K562 (cell line): ENCODE measurements at regions not wholly inside any gene's neighbourhood (a gene's known extent, or its start where the extent isn't known, plus 50 kb on each side); places are given as distances from the start of the nearest gene placed in this dataset.

Experiments used
- ATAC-seq: fragments of 200-7000 bp; cut with Tn5 transposase; 3 replicates; pipeline ENCODE4 v1.9.1; 2020; ENCODE audit warnings: moderate library complexity
- BruUV-seq: library from RNA; stranded (reverse); fragments of 400-500 nt; replicated peaks from 2 replicates; lab custom pipeline; 2021; lab: Mats Ljungman, UMichigan
- CTCF ChIA-PET: fragments of 300-600 bp; formaldehyde crosslinking; extraction: SDS; loops from one replicate; lab custom pipeline; 2021; ENCODE audit warnings: low intra/inter-chr PET ratio; lab: Yijun Ruan, JAX
- POLR2A ChIA-PET: fragments of 300-600, 350-650 bp; sonication (Branson Sonifier 250); formaldehyde crosslinking; extraction: SDS; loops from one replicate; lab custom pipeline; 2021; ENCODE audit warnings: antibody characterized with exemption, inconsistent platforms; lab: Yijun Ruan, JAX
- DNase-seq, 4 experiments: peaks; one replicate each; pipeline versions ENCODE4 v3.0.0 to v3.0.0-alpha.2; 2011 to 2018; ENCODE audit warnings: low spot score in 3 of 4, mixed read lengths in 3 of 4; ENCODE audit errors: extremely low read depth in 1 of 4
- FAIRE-seq: peaks from 2 replicates; lab custom pipeline; 2011; peaks lifted over from hg19 to GRCh38; lab: Jason Lieb, UNC
- H2AFZ ChIP-seq: 2 replicates; pipeline ENCODE4 v1.6.0; 2011; ENCODE audit warnings: low read depth, low read length, control low read depth, inconsistent platforms
- H3K27ac ChIP-seq: fragments of 200-600 bp; 3 replicates; pipeline ENCODE4 v1.8.0; 2011; ENCODE audit warnings: low read depth, mild to moderate bottlenecking, control low read depth, inconsistent platforms, low read length, moderate library complexity, mixed read lengths; ENCODE audit errors: extremely low read depth
- H3K27me3 ChIP-seq, 2 experiments: fragments of 300-600 bp in 1 of 2; 2 replicates in 1 of 2; 3 replicates in 1 of 2; pipeline versions ENCODE4 v1.6.0 to v1.8.0; 2011; ENCODE audit warnings: inconsistent platforms in 2 of 2, low read length in 2 of 2, mild to moderate bottlenecking in 1 of 2, mixed read lengths in 1 of 2, moderate library complexity in 1 of 2; ENCODE audit not compliant: control insufficient read depth in 2 of 2, insufficient read depth in 2 of 2
- H3K36me3 ChIP-seq: fragments of 300-600 bp; 3 replicates; pipeline ENCODE4 v1.8.0; 2011; ENCODE audit warnings: mild to moderate bottlenecking, low read length, inconsistent platforms; ENCODE audit not compliant: control insufficient read depth, insufficient read depth
- H3K4me1 ChIP-seq, 2 experiments: fragments of 200-600 bp in 1 of 2; replicated peaks in 1 of 2; 2 replicates in 1 of 2; 3 replicates in 1 of 2; pipeline versions ENCODE4 v1.5.1 to v1.8.0; 2011; ENCODE audit warnings: inconsistent platforms in 2 of 2, low read length in 2 of 2, mild to moderate bottlenecking in 1 of 2, mixed read lengths in 1 of 2, moderate library complexity in 1 of 2; ENCODE audit not compliant: control insufficient read depth in 2 of 2, insufficient read depth in 2 of 2
- H3K4me2 ChIP-seq: 2 replicates; pipeline ENCODE4 v1.6.1; 2011; ENCODE audit warnings: low read length, control low read depth, inconsistent platforms, mixed read lengths; ENCODE audit not compliant: insufficient read depth
- H3K4me3 ChIP-seq: fragments of 200-600 bp; sonication (generic), shearing (Covaris generic); 2 replicates; pipeline ENCODE4 v1.5.1; 2016; ENCODE audit warnings: control low read depth, inconsistent platforms
- H3K79me2 ChIP-seq: fragments of 200-600 bp; 3 replicates; pipeline ENCODE4 v1.8.0; 2011; ENCODE audit warnings: low read length, inconsistent platforms; ENCODE audit not compliant: control insufficient read depth, insufficient read depth
- H3K9ac ChIP-seq, 2 experiments: 2 replicates each; pipeline versions ENCODE4 v1.6.0 to v1.6.1; 2011; ENCODE audit warnings: low read depth in 2 of 2, low read length in 2 of 2, control low read depth in 1 of 2, inconsistent platforms in 1 of 2, mild to moderate bottlenecking in 1 of 2, mixed read lengths in 1 of 2; ENCODE audit not compliant: insufficient read depth in 1 of 2
- H3K9me1 ChIP-seq: one replicate; pipeline ENCODE4 v1.6.0; 2011; ENCODE audit warnings: inconsistent platforms, mild to moderate bottlenecking, low read length, moderate library complexity; ENCODE audit not compliant: control insufficient read depth, insufficient read depth
- H3K9me3 ChIP-seq: replicated peaks from 2 replicates; pipeline ENCODE4 v1.5.1; 2011; ENCODE audit warnings: low read depth, low read length, inconsistent platforms; ENCODE audit not compliant: control insufficient read depth, insufficient read depth
- H4K20me1 ChIP-seq: replicated peaks from 2 replicates; pipeline ENCODE4 v1.6.1; 2011; ENCODE audit warnings: low read length, inconsistent platforms, mixed read lengths; ENCODE audit not compliant: control insufficient read depth, insufficient read depth
- EWSR1 ChIP-seq: fragments of 450-650 bp; IDR thresholded peaks from 2 replicates; pipeline ENCODE4 v1.6.1; 2018; ENCODE audit warnings: borderline replicate concordance, mild to moderate bottlenecking, low read depth, moderate library complexity; ENCODE audit not compliant: partially characterized antibody
- FOXK1 ChIP-seq: sonication (generic); formaldehyde crosslinking; IDR thresholded peaks from 2 replicates; pipeline ENCODE4 v1.8.0; 2022; ENCODE audit warnings: missing genetic modification reagents, mild to moderate bottlenecking, borderline replicate concordance
- KAT7 ChIP-seq: sonication (generic); formaldehyde crosslinking; IDR thresholded peaks from 2 replicates; pipeline ENCODE4 v1.8.0; 2022; ENCODE audit warnings: missing genetic modification reagents, mild to moderate bottlenecking, borderline replicate concordance
- MAFG ChIP-seq: fragments of 450-650 bp; conservative IDR thresholded peaks from 2 replicates; pipeline ENCODE4 v1.6.1; 2016; ENCODE audit warnings: missing genetic modification characterization, missing compliant biosample characterization
- MED1 ChIP-seq: sonication (generic); formaldehyde crosslinking; IDR thresholded peaks from 2 replicates; pipeline ENCODE4 v1.8.1; 2023; ENCODE audit warnings: missing genetic modification reagents, borderline replicate concordance
- NONO ChIP-seq, 2 experiments: fragments of 200-400 bp in 1 of 2; fragments of 450-650 bp in 1 of 2; formaldehyde crosslinking in 1 of 2; IDR thresholded peaks; 2 replicates each; pipeline ENCODE4 v1.6.1; 2017; ENCODE audit warnings: low read depth in 2 of 2, mild to moderate bottlenecking in 2 of 2, moderate library complexity in 2 of 2, low read length in 1 of 2
- RBM39 ChIP-seq: fragments of 200-400 bp; formaldehyde crosslinking; optimal IDR thresholded peaks from 2 replicates; pipeline ENCODE3; 2018; ENCODE audit warnings: low read depth, low read length
- XRCC3 ChIP-seq: fragments of 450-650 bp; IDR thresholded peaks from 2 replicates; pipeline ENCODE4 v1.6.1; 2017; ENCODE audit warnings: mild to moderate bottlenecking, moderate library complexity
- ZC3H8 ChIP-seq: fragments of 450-650 bp; IDR thresholded peaks from 2 replicates; pipeline ENCODE4 v1.6.1; 2017
- ZFP36 ChIP-seq: fragments of 150-350 bp; IDR thresholded peaks from 2 replicates; pipeline ENCODE4 v1.6.1; 2018; ENCODE audit warnings: low read length, low read depth; ENCODE audit not compliant: partially characterized antibody
- ZNF408 ChIP-seq: fragments of 250-450 bp; sonication (Bioruptor Pico); IDR thresholded peaks from 2 replicates; pipeline ENCODE4 v1.4.0; 2020; ENCODE audit warnings: low read depth, mild to moderate bottlenecking, moderate library complexity
- ZNF507 ChIP-seq: conservative IDR thresholded peaks from 2 replicates; pipeline ENCODE4 v1.6.1; 2017; ENCODE audit warnings: missing genetic modification characterization, missing compliant biosample characterization
- ZNF584 ChIP-seq: fragments of 200-800 bp; sonication (Bioruptor generic); IDR thresholded peaks from 2 replicates; pipeline ENCODE4 v1.6.1; 2016; ENCODE audit warnings: low read depth, mild to moderate bottlenecking, missing genetic modification characterization, missing compliant biosample characterization
- ZNF586 ChIP-seq: fragments of 450-650 bp; formaldehyde crosslinking; conservative IDR thresholded peaks from 2 replicates; pipeline ENCODE4 v1.4.0; 2020; ENCODE audit warnings: mild to moderate bottlenecking, moderate library complexity
- ZNF609 ChIP-seq: sonication (generic); formaldehyde crosslinking; IDR thresholded peaks from 2 replicates; pipeline ENCODE4 v1.8.1; 2023; ENCODE audit warnings: missing genetic modification reagents, mild to moderate bottlenecking, borderline replicate concordance
- ZNF764 ChIP-seq: fragments of 250-450 bp; sonication (Bioruptor Pico); IDR thresholded peaks from 2 replicates; pipeline ENCODE4 v1.4.0; 2020; ENCODE audit warnings: low read depth, mild to moderate bottlenecking, moderate library complexity
- WGBS: fragments of 100-300 bp; shearing (Covaris generic); methylation state at CpG from one replicate; pipeline ENCODE4 v1.1.6; 2016; ENCODE audit warnings: low coverage, mixed read lengths; ENCODE audit not compliant: insufficient coverage; ENCODE audit errors: missing lambda C conversion rate; 5-methylcytosine and 5-hydroxymethylcytosine counted together
- in situ Hi-C: fragments of 300-500 bp; cut with MboI; formaldehyde crosslinking; loops from 4 replicates; pipeline ENCODE4 v1.15.0; 2018; ENCODE audit warnings: inconsistent platforms, mixed read lengths
- intact Hi-C: fragments of 100-400 bp; cut with micrococcal nuclease; formaldehyde crosslinking; loops from 2 replicates; pipeline ENCODE4 v1.14.2; 2022
- TF ChIP-seq, protein P1 (sequence below): fragments of 250-450 bp; sonication (Bioruptor Pico); IDR thresholded peaks from 2 replicates; pipeline ENCODE4 v1.4.0; 2020; ENCODE audit warnings: mild to moderate bottlenecking
- TF ChIP-seq, protein P2 (sequence below): sonication (generic); IDR thresholded peaks from 2 replicates; pipeline ENCODE4 v1.6.1; 2016

DNA sequence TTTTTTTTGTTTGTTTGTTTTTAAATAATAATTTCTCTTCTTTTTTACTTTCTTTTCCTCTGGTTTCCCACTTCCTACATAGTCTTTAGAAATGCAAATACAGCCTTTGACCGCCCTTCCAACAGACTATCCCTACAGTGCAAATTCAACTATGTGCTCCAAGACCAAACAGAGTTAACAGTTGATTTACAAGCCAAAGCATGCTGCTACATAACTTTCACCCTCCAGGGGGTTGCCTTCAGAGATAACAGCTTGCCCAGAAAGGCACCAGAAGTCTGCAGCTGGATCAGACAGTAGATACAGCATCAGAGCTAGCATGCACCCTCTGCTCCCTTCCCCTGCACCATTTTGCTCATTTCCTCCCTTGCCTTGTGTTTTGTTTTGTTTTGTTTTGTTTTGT lies 539.0 kb downstream of the ZWINT start:
- no peak overlapping the region for H3K9ac ChIP-seq
- H3K4me2 ChIP-seq = no peak overlapping the region
- H3K4me1 ChIP-seq = no peaks in the 10 kb centered on the region
- no peak for DNase-seq
- no peak overlapping the region for H2AFZ ChIP-seq
- BruUV-seq = no TSS peak
- no peak for ATAC-seq
- in situ Hi-C loops (no loop called here), intact Hi-C loops (no loop called here)
- no peaks in the 10 kb centered on the region for H3K9me3 ChIP-seq
- no peaks in the 10 kb centered on the region for H3K9me1 ChIP-seq
- H3K27ac ChIP-seq = no peak overlapping the region
- no peaks in the 10 kb centered on the region for H3K27me3 ChIP-seq
- no peak overlapping the region for H3K4me3 ChIP-seq
- FAIRE-seq = no peak
- no peaks in the 10 kb centered on the region for H3K79me2 ChIP-seq
- POLR2A ChIA-PET = no interaction called here
- CTCF ChIA-PET = no interaction called here
- H3K36me3 ChIP-seq = no peaks in the 10 kb centered on the region
- H4K20me1 ChIP-seq = no peaks in the 10 kb centered on the region
- 8% methylated on average over 1 of the region's 1 CpG for WGBS
- TF ChIP-seq FOXK1 = no peak
- TF ChIP-seq MAFG = no peak
- TF ChIP-seq, protein P1, sequence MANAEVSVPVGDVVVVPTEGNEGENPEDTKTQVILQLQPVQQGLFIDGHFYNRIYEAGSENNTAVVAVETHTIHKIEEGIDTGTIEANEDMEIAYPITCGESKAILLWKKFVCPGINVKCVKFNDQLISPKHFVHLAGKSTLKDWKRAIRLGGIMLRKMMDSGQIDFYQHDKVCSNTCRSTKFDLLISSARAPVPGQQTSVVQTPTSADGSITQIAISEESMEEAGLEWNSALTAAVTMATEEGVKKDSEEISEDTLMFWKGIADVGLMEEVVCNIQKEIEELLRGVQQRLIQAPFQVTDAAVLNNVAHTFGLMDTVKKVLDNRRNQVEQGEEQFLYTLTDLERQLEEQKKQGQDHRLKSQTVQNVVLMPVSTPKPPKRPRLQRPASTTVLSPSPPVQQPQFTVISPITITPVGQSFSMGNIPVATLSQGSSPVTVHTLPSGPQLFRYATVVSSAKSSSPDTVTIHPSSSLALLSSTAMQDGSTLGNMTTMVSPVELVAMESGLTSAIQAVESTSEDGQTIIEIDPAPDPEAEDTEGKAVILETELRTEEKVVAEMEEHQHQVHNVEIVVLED (CRISPR knock-in tag) = no peak
- no peak for TF ChIP-seq NONO (IDR thresholded peaks at IDR 0.05; ENCODE audit: low read depth in 2 of 2, low read length in 1 of 2)
- TF ChIP-seq KAT7 (CRISPR knock-in tag) = no peak
- TF ChIP-seq ZNF408 = no peak
- TF ChIP-seq ZNF609 (CRISPR knock-in tag) = no peak
- no peak for TF ChIP-seq ZNF586 (CRISPR knock-in tag)
- TF ChIP-seq, protein P2, sequence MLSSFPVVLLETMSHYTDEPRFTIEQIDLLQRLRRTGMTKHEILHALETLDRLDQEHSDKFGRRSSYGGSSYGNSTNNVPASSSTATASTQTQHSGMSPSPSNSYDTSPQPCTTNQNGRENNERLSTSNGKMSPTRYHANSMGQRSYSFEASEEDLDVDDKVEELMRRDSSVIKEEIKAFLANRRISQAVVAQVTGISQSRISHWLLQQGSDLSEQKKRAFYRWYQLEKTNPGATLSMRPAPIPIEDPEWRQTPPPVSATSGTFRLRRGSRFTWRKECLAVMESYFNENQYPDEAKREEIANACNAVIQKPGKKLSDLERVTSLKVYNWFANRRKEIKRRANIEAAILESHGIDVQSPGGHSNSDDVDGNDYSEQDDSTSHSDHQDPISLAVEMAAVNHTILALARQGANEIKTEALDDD = no peak
- TF ChIP-seq RBM39 = no peak
- no peak for TF ChIP-seq XRCC3
- TF ChIP-seq MED1 (CRISPR knock-in tag) = no peak
- TF ChIP-seq ZC3H8 = no peak
- TF ChIP-seq ZNF764 (CRISPR knock-in tag) = no peak
- TF ChIP-seq ZNF507 (tag) = no peak
- TF ChIP-seq ZFP36 = no peak
- TF ChIP-seq EWSR1 = no peak
- TF ChIP-seq ZNF584 = no peak
